ENCODE measurements at regions not wholly inside any gene's neighbourhood (a gene's known extent, or its start where the extent isn't known, plus 50 kb on each side); places are given as distances from the start of the nearest gene placed in this dataset.

DNA sequence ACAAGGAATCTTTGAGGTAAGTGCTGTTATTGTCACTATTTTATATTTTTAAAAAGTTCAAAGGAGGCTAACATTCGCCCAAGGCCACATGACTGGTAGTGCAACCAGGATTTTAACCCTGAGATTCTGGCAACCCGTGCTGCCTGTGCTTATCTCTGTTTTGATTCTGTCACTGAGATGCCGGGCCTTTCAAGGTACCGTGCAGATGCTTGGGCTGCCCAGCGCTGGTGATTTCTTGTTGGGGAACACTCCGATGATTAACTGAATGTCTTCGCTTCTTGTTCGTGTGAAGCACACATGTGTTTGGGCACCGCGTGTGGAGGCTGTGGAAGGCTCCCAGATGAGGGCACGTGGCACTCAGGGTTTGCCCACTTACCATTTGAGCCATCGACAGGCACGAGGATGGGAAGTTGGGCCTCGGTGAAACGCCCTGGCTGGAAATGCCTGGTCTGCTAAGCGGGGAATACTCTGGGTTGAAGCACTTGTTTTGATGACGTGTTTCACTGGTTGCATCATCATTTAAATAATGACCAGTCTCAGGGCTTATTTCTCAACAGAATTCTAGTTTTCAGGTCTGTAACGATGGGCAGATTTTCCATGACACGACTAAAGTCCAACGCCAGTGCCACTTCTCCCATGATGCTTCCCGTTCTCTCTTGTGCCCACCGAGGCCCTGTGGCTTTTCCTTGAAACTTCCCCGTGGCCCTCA is 392.7 kb downstream of the FGF9 start:
- no peak for DNase-seq

DNA sequence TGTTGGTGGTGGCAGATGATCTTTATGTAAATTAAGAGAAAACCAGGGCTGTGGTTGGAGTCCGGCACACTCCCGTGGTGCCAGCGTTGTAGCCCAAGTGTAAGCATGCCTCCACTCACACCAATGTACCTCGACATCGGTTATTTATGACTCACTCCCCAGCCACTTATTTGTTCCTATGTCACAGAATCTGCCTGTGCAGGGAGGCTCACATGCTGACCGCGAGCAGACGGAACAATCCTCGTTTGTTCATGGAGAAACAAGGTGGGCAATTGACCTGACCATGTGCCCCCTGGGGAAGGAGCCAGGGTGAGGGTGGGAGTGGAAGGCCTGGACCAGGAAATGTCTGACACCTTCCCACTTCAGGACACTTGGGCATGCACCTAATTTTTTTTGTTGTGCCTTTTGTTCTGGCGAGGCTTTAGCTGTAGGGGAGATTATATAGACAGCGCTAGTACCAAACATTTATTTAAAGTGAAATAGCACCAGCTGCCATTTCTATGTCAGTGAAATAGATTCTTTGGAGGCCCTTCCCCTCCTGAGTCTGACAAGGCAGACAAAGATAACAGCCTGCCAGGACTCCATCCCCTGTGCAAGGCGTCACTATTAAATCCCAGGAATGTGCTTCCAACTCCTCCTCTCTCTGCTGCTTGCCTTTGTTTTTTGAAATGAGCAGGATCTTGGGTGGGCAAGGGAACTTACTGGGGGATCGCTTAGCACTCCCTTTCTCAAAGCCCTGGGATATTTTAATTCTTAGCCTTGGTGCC is 394.2 kb downstream of the FGF9 start:
- no peak for DNase-seq

DNA sequence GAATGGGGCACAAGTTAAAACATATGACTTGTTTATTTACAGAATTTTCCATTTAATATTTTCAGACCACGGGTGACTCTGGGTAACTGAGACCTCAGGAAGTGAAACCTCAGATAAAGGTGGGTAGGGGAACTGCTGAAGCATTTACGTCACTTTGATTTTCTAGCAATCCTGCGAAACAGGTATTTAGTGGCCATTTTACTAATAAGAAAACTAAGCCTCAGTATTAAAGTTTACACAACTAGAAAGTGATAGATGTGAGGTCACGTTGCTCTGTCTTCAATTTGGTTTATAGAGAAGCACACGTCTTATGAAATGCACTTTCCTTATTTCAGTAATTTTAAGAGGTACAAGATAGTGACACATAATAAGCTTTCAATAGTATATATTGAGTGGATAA is 402.8 kb downstream of the FGF9 start:
- no peak for DNase-seq

DNA sequence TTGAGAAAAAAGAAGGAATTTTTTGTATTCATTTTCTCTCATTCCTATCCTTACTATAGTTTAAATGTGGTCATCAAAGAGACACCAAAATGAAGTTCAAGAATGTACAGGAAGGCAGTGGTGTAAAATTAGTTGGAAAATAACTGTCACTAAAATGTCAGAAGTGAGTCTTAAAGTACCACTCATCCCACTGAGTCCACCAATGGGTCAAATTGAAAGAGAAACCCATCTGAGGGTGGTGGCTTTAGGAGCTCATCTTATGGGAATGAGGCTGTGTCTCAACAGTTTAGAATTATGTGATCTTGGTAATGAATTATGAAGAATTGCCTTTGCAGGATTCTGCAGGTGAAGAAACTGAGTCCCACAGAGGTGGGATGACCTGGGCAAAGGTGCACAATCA is 403.5 kb downstream of the FGF9 start:
- DNase-seq = no peak

DNA sequence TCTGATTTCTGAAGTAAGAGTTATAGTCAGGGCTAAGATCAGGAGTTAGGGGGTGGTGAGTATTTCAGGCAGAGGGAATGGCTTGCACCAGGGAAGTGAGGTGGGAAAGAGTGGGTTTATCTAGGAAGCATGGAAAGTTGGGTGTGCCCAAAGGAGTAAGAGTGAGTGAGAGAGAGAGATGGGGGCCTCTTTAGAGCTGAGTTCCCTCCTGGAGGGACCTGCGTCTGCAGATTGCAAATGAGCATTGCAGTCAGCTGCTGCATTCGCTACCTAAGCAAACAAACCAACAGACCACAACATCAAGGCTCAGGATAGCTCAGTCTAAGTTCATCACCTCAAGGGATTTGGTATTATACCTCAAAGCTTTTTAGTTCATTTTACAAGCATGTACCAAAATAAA is 405.8 kb downstream of the FGF9 start:
- DNase-seq = no peak

DNA sequence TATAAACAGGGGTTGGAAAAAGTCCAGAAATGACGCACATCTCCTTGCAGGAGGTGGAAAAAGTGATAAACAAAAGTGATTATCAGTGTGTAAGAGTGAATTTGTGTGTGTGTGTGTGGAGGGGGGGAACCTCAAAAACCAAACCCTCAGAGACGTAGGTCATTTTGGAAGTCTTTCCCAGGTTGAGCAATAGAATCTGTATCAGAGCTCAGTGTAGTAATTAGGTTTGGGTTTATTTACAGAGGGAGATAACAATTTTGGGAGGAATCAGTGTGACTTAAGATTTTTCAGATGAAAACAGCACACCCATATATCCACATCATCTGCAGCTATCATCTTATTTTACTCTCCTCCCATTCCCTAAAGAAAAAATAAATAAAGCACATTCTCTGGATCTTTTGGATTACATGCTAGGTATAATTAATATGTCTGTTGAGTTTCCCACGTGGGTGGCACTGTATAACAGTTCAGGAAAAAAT is 406.4 kb downstream of the FGF9 start:
- no peak for DNase-seq

DNA sequence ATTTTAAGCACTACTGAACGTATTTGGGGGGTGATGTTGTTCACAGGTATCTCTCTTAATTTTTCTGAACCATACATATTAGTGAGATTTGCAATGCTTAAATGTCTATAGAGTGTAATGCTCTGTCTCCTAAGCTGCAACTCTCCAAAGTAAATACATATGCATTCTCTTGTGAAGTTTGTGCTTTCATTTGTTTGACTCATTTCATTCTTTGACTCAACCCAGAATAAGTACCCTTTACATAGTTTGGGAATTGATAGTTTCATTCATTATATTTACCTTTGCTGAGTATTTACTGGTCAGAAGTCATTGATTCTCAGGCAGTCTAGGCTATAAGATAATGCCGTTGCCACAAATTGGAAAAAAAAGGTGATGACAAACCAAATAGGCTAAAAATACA is 406.9 kb downstream of the FGF9 start:
- no peak for DNase-seq

DNA sequence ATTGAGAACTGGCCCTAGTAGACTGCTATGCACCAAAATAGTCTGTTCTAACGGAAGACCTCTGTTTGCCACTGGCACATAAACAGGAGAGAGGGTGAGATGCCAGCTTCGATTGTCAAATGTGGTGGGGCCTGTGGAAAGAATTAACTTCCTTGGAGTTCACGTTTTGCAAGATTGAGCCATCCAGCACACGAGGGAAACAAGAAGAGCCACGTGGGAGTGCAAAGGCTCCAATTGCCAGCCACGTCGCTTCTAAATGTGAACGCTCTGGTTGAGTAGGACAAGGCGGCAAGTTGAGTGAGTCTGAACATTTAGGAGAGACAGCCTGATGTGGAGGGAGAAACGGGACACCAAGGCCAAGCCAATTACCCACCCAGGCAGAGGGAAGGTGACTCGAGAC is 409.1 kb downstream of the FGF9 start:
- DNase-seq = no peak

DNA sequence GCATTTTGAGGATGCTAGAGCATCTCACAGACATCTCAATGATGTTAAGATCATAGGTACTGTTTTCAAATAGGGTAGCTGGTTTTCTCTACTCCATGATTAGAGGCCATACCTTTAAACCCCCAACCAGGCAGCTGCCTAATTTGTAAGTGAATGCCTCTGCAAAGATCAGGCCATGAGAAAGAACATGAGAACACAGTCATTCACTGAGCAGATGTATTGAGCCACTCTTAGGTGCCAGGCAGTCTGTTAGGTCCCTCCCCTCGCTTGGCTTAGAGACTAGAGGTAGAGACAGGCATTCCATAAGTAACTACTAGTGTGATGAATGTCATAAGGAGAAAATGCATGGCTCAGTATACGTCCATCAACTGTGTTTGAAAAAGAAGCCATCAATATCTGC is 410.0 kb downstream of the FGF9 start:
- no peak for DNase-seq

DNA sequence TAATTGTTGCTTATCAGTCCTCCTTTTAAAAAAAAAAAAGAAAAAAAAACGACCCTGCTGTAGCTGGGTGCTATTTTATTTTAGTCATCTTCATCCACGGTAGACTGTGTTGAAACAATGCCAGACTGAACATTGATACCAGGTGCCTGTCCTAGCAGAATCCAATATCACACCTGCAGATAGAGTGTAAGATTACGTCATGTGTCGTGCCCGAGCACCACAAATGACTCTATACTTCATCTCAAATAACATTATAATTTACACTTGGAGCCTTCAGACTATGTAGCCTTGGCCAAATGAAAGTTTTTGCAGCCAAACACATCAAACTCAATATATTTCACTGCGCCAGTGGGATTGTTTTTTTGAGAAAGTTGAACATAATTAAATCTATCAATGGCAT is 410.6 kb downstream of the FGF9 start:
- no peak for DNase-seq

DNA sequence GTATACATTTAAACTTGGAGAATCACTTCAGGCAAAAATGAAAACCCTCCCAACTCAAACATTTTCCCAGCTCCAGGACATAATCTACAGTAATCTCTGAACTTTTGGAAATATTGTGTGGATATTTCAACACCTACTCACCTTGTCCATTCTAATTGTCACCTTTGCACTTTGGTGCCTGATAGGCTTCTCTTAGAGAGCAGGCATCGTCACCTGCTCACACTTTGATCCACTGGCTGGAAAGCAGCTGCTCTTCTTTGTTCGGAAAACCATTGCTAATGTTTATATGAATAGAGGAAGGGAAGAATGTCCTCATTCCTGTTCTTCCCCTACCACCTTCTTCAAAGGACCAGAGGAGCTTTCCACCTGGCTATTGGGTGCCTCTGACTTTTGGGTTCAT is 411.2 kb downstream of the FGF9 start:
- no peak for DNase-seq

DNA sequence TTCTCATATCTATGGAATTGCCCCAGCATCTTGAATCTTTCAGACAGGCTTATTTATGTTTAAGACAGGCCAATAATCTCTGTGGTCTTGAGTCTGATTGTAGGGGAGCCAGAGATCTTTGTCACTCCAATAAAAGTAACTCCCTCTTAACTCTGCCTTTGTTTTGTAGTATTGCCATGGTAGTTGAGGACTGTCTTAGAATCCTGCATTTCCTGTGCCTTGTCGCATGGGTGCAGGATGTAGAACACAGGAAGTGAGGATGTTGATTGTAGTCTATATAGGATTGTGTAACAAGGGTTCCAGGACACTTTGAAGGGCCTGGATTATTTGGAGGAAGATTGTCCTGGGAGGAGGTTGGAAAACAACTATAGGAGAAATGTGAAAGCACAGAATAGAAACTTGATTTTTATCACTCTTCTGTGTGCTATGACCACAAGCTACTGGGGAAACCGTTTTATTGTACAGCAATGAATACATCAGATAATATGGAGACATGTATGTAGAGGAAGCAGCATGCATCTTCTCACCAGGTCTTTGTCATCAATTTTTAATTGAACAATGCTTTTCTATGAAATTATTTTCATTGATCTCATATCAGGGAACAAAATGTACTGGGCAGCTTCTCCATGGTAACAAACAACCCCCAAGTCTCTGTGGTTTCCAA is 411.7 kb downstream of the FGF9 start:
- DNase-seq = no peak

DNA sequence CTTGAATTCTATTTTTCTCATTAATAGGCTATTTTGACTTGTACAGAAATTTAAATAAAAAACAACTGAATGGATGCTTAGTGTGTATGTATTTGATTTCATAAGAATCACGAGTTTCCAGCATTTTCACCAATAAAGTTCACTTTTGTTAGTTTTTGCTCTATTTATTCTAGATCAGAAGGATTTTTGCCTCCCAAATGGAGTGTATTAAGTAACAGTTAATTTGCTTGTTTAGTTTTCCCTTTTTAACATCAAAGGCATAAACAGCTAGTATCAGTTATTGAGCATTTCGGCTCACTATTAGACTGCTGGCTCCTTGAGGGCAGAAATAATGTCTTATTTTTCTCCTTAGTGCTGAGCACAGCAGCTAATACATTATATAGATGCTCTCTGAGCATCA is 414.1 kb downstream of the FGF9 start:
- no peak for DNase-seq

DNA sequence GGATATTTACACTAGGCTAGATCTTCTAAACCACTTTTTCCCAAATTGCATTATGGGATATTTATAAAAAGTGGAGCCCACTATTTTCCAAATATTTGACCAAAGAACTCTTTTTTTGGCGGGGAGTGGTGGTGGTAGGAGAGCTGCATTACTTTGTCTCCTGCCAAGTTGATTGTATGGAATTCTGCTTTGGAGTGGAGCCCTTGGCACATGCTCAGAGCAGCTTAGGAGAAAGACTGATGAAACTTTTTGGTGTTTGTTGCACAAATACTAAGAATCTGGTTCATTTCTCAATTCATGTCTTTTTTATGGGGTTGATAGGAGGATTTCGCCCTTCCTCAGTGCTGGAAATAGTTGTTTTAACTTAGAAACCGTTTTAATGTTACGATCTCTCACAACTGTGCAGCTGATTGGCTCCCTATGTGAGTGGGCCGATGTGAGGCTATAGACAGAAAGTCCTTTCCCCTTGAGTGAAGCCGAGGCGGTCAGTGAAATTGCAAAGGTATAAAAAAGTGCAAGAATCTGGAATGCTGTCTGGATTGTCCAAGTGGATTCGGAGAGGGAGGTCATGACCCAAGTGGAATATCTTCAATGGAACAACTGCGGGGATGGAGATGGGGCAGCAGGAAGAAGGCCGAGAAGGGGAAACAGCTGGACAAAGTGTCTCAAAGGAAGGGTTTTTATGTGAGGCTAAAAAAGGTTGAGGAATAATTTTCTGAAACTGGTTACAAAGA is 415.9 kb downstream of the FGF9 start:
- DNase-seq = no peak

DNA sequence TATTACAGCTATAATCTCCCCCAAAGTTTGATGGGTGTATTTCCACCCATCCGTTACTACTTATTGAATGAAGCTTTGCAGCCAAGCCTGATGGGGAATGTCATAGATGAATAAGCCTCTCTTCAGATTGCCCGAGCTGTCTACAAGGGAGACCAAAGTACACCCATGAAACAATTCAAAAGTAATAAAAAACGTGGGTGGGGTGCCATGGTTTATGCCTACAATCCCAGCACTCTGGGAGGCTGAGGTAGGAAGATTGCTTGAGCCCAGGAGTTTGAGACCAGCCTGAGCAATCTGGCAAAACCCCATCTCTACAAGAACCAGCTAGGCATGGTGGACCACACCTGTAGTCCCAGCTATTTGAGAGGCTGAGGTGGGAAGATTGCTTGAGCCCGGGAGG is 419.2 kb downstream of the FGF9 start:
- DNase-seq = no peak

DNA sequence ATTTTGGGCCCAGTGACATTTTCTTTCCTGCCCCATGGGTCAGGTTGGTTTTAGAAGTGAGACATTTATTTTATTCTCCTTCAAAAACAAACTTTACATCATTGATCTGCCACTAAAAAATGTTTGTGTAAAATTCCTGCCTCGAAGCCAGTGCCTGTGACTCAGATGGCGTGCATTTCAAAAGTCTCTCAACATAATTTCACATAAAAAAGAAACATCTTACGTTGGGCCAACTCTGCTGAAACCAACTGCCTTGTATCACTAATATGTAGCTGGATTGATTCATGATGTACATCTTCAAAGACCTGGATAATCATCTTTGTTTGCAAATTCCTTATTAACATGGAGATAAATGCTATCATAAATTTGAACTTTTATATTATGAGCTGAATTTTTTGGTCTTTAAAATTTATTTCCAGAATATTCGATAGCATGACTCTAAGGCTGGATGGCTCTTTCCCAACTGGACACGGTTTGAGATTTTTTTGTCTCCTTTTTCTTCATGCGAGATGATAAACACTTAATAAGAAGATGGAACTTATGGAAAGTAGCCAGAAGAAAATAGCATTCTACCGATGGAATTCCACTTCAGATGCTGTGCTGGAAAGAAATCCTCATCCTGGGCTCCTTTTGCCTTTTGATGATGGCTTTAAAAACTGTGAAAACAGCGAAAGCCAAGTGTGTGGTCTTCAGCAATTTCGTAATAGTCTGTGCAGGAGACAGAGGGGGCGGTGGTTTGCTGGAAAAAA is 420.5 kb downstream of the FGF9 start:
- no peak for DNase-seq

DNA sequence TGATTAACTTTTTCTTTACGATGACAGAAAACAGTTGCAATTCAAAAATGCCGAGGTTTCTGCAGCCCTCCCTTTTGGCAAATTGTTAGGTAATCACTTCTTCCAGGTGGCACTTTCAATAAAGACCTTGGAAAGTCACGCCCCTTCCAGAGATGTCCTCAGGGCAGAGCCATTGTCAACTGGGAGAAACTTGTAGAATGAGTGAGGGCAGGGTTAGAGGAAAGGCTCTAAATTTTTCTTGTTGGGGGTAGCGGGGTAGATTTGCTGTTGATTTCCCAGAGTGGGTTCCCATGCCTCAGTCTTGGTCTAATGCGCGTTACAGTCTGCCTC is 421.1 kb downstream of the FGF9 start:
- DNase-seq = no peak

DNA sequence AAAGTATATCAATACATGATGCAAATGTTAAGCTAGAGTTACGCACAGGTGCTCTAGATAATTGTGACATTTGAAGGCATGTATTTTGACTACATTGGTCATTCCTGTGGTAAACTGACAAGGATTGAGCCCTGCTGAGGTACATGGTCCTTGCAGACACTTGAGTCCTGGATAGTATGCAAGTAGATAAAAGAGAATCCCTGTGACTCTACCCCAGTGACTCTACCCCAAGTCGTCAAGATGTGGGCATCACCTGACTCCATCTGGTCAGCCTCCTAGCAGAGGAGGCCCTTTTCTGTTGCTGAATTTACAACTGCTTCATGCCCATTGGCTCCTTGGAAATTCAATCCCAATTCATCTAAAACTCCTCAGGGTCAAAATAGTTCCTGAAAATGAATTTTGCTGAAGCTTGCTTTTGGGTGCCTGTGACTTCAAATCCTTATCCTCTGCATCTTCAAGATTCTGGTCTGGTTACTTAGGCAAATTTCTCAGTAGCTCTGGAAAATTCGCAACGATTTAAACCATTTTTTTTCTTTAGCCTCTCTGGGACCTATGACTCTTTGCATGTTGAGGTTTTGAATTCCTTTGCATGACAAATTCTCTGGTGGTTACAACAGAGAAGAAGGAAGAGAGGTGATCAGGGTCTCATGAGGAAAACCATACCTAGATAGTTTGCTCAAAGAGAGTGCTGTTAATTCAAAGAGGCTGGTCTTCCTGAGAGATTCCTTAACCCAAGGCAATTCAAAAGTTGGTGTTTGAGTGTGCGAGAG is 422.1 kb downstream of the FGF9 start:
- no peak for DNase-seq

DNA sequence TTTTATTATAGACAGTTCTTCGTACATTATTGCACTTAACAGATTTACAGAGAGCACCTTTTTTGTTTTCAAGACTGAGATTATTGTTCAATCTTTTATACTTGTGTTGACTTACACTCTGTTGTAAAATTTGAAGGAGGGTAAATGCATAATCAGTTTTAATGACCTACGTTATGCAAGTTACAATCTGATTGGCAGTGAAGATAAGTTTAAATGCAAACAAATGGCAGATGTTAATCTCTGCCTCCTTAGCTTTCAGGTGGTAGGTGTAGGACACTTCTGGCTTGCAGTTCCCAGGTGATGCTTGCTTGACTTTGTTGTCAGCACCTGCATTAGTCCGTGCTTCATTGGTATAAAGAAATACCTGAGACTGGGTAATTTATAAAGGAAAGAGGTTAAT is 424.9 kb downstream of the FGF9 start:
- no peak for DNase-seq

DNA sequence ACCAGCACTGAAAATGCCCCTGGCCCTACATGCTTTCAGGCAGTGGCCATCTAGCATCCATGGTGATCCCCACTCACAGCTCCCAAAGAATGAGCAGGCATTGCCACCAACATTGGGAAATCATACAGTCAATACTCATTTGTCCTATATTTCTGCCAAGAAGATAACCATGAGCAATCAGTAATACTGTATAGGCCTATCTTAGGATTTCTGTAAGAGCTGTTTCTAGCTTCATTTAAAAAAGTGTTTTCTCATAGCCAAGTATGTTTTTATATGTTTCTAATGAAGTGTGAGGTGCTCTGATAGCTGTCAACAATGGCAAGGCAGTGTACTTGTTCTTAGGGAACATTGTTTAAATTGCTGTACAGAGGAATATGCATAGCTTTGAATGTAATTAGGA is 428.7 kb downstream of the FGF9 start:
- no peak for DNase-seq

DNA sequence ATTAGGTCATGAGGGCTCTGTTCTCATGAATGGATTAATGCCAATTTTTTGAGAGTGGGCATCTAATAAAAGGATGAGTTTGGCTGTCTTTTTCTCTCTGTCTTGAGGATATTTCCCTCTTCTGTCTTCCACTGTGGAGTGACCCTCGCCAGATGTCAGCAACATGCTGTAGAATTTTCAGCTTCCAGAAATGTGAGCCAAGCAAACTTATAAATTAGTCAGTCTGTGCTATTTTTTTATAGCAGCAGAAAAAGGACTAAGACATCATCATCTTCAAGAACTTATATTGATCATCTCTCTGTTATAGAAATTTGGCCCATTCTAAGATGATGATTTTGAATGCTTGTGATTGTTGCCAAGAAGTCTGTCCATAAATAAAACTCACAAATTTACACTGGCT is 431.4 kb downstream of the FGF9 start:
- DNase-seq = no peak
